NCI-H748 treated with DMSO at 0.1 percent for 48 hours (cell line): ENCODE measurements at regions not wholly inside any gene's neighbourhood (a gene's known extent, or its start where the extent isn't known, plus 50 kb on each side); places are given as distances from the start of the nearest gene placed in this dataset.

ENCODE experiments used
- DNase-seq: peaks from one replicate; lab custom pipeline; 2025; lab: John Stamatoyannopoulos, UW

DNA sequence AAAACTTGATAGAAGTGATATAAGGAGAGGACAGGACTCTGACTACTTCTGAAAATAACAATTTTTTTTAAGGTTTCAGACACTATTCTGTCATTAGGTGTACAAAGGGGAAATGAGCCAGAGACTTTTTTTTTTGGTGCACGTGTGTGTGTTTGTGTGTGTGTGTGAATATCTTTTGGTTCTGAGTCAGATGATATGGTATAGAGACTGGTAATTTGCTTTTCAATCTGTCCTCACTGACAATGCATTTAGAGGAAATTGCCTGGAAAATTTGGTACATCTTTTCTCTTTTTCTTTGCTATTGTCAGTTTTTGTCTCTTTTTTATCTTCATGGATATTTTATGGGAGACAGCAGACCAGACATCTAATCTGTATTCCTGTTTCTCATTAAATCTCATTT lies 59.3 kb downstream of the DDIT4L start:
- DNase-seq: no peak

DNA sequence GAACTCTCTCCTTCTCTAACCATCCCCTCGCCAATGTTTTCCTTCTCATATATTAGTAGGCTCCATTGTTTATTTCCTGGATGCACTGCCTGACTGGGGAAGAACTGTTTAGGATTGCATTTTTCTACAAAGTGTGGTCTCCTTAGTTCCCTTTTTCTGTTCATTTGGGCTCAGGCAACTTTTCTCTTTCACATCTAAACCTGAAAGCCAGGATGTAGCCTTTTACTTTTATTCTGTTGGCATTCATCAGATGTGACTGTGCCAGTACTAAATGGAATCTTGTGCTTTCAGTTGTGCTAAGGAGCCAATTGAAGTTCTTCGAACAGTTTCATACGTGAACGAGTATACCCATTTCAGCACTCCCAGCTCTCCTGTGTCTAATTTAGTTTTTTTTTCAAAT lies 59.8 kb downstream of the DDIT4L start:
- no peak for DNase-seq

GRCh38 chr4:100129774-100130173 lies 60.5 kb downstream of the DDIT4L start:
- DNase-seq: no peak

DNA sequence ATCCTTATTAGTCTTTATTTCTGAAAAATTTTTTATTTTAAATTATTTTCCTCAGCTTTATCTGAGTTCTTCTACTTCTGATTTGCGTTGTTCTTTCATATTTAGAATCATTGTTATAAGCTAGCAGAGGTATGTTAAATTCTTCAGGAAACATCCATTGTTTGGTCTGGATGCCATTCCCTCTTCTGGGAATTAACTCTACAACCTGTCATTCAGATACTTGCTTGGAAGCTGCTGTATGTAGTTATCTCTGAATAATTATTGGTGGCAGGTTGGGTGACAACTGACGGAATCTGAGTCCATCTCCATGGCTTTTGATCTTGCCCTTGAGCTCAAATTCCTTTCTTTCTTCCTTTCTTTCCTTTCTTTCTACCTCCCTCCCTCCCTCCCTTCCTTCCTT lies 61.9 kb downstream of the DDIT4L start:
- no peak for DNase-seq

DNA sequence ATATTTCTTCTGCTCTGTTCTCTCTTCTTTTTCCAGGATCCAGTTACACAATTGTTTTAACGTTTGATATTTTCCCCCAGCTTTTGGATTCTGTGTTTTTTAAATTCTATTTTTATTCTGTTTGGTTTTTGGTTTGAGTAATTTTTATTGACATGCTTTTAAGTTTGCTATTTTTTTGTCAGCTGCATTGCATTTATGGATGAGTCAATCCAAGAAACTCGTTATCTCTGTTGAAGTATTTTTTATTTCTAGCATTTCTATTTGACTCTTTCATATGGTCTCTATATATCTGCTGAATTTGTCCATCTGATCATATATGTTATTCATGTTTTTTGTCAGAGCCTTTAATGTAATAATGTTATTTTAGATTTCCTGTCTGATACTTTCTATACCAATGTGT lies 65.6 kb downstream of the DDIT4L start:
- no peak for DNase-seq

GRCh38 chr4:100118181-100118580 lies 72.1 kb downstream of the DDIT4L start:
- DNase-seq: no peak

GRCh38 chr4:100117750-100118149 lies 72.5 kb downstream of the DDIT4L start:
- DNase-seq: no peak

DNA sequence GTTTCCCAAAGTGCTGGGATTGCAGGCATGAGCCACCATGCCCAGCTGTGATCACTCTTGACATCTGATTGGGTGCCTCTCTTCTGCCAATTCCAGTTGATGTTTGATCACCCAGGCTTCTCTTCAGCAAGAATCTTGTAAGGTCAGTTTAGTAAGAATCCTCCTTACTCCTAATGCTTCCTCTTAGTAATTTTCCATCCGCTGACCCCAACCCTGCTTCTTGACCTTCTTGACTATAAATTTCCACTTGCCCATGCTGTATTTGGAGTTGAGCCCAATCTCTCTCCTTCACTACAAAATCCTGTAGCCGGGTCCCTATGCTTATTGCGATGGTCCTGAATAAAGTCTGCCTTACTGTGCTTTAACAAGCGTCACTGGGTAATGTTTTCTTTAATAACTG lies 75.4 kb downstream of the DDIT4L start:
- DNase-seq: no peak

GRCh38 chr4:100113732-100114131 lies 76.5 kb downstream of the DDIT4L start:
- no peak for DNase-seq

DNA sequence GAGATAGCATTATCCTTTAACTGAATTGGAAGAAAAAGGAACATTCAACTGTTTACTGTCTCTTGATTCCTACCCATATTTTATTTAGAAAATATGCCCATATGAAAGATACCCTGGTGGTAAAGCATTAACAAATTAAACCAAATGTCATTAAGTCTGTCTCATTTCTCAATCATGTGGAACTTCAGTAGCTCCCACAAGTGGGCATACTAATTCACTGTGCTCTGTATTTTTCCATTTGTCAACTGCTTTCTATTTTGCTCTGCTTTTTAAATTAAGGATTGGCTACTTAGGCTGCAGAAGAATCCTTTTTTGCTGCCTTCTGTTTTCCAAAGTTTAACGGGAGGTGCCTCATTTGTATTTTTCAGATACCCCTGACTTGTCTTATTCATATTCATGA lies 77.2 kb downstream of the DDIT4L start:
- DNase-seq: no peak

DNA sequence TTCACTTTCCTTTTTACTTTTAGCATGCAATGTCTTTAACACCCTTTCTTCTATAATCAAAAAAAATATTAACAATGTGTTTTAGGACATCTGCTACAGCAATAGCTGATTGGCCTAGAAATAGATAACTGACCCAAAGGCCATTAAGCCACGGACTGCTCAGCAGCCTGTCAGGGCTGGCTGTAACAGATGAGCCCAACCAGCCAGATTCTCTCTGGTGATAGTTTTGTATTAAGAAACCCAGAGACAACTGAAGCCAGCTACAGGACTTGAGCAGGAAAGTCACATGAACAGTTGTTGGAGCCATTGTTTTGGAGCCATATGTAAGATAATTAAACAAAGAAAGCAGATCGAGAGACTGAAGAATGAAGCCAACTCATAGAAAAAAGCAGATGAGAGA lies 80.3 kb downstream of the DDIT4L start:
- no peak for DNase-seq

DNA sequence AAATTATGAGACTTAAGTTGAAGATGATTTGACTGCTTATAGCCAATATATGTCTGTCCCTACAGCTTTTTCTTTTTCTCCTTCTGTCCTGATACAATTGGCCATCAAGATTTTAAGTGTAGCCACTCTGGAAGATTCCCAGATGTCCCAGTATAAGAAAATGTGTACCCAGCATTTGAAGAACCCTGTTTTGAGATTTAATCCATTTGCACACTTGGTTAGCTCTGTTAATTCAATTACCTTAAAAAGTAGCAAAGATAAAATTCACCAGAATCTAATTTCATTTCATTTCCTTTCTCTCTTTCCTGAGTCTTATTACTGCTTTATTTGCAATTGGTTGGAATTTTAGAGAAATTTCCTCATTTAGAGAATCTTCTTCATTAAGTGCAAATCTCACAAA lies 81.4 kb downstream of the DDIT4L start:
- no peak for DNase-seq

GRCh38 chr4:100106982-100107381 lies 83.3 kb downstream of the DDIT4L start:
- DNase-seq: no peak

DNA sequence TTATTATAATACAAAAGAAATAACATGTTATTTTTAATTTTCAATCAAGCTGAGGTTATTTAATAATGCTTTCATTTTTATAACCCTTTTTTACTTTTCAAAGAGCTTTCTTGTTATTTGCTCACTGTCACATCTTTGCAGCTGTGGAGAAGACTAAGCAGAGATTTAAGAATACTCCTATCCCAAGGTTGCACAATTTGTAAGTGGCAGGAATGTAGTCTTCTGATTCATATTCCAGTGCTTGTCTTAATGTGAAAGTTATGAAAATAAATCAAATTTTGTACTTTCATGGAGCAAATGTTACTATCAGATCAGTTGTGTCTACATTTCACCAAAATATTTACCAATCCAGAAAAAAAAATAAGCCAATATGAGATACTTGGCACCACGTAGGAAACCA lies 86.6 kb downstream of the DDIT4L start:
- DNase-seq: no peak

GRCh38 chr4:100100985-100101384 lies 89.3 kb downstream of the DDIT4L start:
- no peak for DNase-seq

DNA sequence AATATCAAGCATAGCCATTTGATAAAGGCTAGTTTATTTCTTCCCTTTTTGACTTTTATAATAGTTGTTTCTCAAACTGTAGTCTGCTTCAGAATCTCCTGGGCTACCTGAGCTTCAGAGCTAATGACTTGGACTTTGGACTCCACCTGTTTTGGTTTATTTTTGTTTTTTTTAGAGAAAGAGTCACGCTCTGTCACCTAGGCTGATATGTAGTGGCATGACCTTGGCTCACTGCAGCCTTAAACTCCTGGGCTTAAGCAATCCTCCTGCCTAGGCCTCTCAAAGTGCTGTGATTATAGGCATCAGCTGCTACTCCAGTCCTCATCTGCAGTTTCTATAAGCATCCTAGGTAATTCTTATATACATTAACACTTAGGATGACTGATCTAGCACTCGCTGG lies 90.5 kb downstream of the DDIT4L start:
- no peak for DNase-seq

- DNase-seq: no peak
Measured at GRCh38 chr4:100098681-100099080, 91.6 kb downstream of the DDIT4L start.

DNA sequence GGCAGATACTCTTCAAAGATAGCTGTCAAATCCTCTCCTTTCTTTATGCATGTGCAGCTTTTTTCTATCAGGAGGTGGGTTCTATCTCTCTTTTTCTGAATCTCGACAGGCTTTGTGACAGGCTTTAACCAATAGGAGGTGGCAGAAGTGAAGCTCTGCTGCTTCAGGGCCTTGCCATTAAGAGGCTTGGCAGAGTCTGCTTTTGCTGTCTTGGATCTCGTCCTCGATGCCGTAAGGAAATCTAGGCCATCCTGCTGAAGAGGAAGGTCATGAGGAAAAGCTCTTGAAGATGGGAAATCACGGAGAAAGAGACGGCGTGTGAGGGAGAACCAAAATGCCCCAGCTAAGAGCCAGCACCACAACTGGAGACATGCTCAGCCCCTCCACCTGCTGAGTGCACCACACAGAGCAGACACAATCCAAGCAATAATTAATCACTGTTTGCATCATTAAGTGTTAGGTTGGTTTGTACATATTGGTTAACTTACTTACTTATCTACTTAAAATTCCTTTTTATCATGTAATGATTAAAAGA lies 92.2 kb downstream of the DDIT4L start:
- no peak for DNase-seq

- peak; percentile 33 for DNase-seq
Measured at GRCh38 chr4:100095729-100096595, 94.3 kb downstream of the DDIT4L start.

DNA sequence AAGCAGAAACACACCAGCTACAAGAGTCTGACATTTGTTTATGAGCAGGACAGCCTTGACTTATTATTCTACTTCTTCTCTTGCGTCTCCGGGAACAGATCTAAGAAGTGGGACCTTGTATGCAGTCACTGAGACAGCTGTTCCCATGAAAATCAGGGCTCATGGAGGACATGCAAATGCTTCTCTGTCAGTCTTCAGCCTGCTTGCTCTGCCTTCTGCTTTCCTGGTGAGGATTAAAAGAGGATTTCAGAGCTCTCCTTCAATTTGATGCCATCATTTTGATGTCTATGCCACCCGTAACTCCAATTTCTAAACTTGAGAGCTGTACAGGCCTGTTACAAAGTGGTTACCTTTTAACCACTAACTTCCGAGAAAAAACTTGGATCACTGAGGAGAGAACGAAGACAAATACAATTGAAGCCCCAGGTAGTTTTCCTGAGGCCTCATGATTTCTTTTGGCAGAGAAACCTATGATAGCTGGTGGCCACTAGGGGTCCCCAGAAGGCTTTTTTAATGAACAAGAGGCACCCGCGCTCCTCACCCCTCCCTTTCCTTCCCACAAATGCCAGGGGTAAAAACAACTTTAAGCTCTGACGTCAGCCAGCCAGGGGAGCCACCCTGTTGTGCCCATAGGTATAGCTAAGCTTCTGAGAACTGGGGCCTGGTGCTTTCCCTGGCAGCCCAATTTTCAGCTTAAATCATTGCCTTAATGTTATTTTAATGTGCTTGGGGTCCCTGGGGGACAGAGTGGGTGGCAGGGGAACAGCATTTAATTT lies 97.0 kb downstream of the DDIT4L start:
- peak; percentile 79 for DNase-seq

DNA sequence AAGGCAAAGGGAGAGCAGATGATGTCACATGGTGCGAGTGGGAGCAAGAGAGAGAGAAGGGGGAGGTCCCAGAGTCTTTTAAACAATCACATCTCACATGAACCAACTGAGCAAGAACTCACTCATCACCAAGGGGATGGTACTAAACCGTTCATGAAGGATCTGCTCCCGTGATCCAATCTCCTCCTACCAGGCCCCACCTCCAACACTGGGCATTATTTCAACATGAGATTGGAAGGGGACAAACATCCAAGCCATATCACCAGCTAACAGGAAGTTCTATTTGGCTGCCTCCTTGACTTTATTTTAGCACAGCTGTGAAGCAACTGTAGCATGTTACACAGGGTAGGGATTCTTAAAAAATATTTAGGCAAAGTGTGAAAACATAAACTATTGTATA lies 102.5 kb downstream of the DDIT4L start:
- DNase-seq: no peak

DNA sequence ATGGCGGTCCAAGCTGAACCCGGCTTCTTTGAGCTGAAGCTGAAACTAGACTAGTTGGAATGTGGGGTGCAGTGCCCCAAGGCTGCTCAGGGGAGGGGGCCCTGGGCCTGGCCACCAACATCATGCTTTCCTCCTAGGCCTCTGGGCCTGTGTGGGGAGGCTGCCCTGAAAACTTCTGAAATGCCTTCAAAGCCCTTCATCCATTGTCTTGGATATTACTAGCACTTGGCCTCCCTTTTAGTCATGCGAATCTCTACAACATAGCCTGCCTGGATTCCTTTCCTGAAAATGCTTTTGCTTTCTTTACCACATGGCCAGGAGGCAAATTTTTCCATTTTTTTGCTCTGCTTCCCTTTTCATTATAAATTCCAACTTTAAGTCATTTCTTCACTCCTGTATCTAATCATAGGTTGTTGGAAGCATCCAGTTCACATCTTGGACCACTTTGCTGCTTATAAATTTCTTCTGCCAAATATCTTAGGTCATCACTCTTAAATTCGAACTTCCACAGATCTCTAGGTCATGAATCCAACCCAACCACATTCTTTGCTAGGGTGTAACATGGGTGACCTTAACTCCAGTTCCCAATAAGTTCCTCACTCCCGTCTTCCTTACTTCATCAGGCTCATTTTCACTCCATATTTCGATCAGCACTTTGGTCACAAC lies 103.4 kb downstream of the DDIT4L start:
- no peak for DNase-seq

DNA sequence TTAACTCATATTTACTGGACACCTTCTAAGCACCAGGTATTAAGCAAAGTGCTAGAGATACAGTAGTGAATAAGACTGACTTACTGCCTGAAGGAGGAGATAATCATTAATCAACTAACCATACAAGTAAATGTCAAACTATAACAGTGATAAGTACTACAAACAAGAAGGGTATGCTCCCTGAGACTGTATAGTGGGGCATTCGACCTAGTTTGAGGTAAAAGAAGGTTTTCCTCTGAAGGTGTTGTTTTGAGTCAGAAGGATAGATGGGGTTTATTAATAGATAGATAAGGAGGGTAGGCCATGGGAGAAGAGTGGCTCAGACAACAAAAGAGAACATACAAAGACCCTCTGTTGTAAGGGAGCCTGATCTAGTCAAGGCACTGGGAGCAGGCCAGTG lies 105.4 kb downstream of the DDIT4L start:
- no peak for DNase-seq
